Activated CD8-positive, alpha-beta memory T cell treated with anti-CD3 and anti-CD28 coated beads for 48 hours (primary cell): ENCODE measurements at regions not wholly inside any gene's neighbourhood (a gene's known extent, or its start where the extent isn't known, plus 50 kb on each side); places are given as distances from the start of the nearest gene placed in this dataset.

Experiments used
- DNase-seq, 3 experiments: peaks; one replicate each; pipeline ENCODE4 v3.0.0-alpha.2; 2020; ENCODE audit warnings: low read depth in 2 of 3, low spot score in 2 of 3

- no peak for DNase-seq
Observed at GRCh38 chr2:42962508-42962953, 170.1 kb upstream of the HAAO start.

- no peak for DNase-seq
Observed at GRCh38 chr2:42961961-42962360, 169.6 kb upstream of the HAAO start.

GRCh38 chr2:42961385-42961811 is 169.0 kb upstream of the HAAO start:
- DNase-seq = no peak

- DNase-seq = no peak
Observed at GRCh38 chr2:42960842-42961180, 168.4 kb upstream of the HAAO start.

- DNase-seq = no peak
Observed at GRCh38 chr2:42960002-42960841, 167.8 kb upstream of the HAAO start.

- DNase-seq = no peak
Observed at GRCh38 chr2:42959234-42960001, 167.0 kb upstream of the HAAO start.

- no peak for DNase-seq
Observed at GRCh38 chr2:42958741-42959233, 166.4 kb upstream of the HAAO start.

GRCh38 chr2:42957861-42958301 is 165.5 kb upstream of the HAAO start:
- no peak for DNase-seq

GRCh38 chr2:42957109-42957860 is 164.9 kb upstream of the HAAO start:
- DNase-seq = no peak

- DNase-seq = no peak
Observed at GRCh38 chr2:42954227-42954962, 162.0 kb upstream of the HAAO start.

- no peak for DNase-seq
Observed at GRCh38 chr2:42953216-42953615, 160.8 kb upstream of the HAAO start.

GRCh38 chr2:42951263-42951938 is 159.0 kb upstream of the HAAO start:
- no peak for DNase-seq

- DNase-seq = no peak
Observed at GRCh38 chr2:42949125-42949524, 156.7 kb upstream of the HAAO start.

GRCh38 chr2:42947809-42948600 is 155.6 kb upstream of the HAAO start:
- no peak for DNase-seq

- no peak for DNase-seq
Observed at GRCh38 chr2:42944779-42945415, 152.5 kb upstream of the HAAO start.

GRCh38 chr2:42942990-42943493 is 150.7 kb upstream of the HAAO start:
- no peak for DNase-seq

GRCh38 chr2:42942214-42942989 is 150.0 kb upstream of the HAAO start:
- DNase-seq = no peak

- no peak for DNase-seq
Observed at GRCh38 chr2:42941633-42942176, 149.3 kb upstream of the HAAO start.
